K562 (cell line): ENCODE measurements at regions not wholly inside any gene's neighbourhood (a gene's known extent, or its start where the extent isn't known, plus 50 kb on each side); places are given as distances from the start of the nearest gene placed in this dataset.

Source experiments
- ATF3 ChIP-seq, 2 experiments: fragments of 450-650 bp in 1 of 2; sonication (generic) in 1 of 2; formaldehyde crosslinking in 1 of 2; IDR thresholded peaks in 1 of 2; conservative IDR thresholded peaks in 1 of 2; 2 replicates each; pipeline versions ENCODE4 v1.6.1 to v1.8.1; 2016 to 2023; ENCODE audit warnings: mild to moderate bottlenecking in 2 of 2, moderate library complexity in 2 of 2, inconsistent platforms in 1 of 2, missing genetic modification reagents in 1 of 2
- CREB1 ChIP-seq, 2 experiments: sonication (generic) in 1 of 2; formaldehyde crosslinking in 1 of 2; IDR thresholded peaks; 2 replicates each; pipeline versions ENCODE4 v1.6.1 to v1.8.0; 2012 to 2022; ENCODE audit warnings: inconsistent platforms in 1 of 2, mild to moderate bottlenecking in 1 of 2, missing genetic modification reagents in 1 of 2, moderate library complexity in 1 of 2
- CTCF ChIP-seq, 3 experiments: IDR thresholded peaks in 2 of 3; conservative IDR thresholded peaks in 1 of 3; 2 replicates each; pipeline ENCODE4 v1.5.1; 2011 to 2012; ENCODE audit warnings: low read length in 3 of 3, mild to moderate bottlenecking in 3 of 3, control low read depth in 2 of 3, improper control_type of control experiment in 1 of 3, inconsistent platforms in 1 of 3, low read depth in 1 of 3, mixed read lengths in 1 of 3, moderate library complexity in 1 of 3; ENCODE audit not compliant: insufficient read depth in 2 of 3
- E2F5 ChIP-seq: sonication (generic); formaldehyde crosslinking; IDR thresholded peaks from 2 replicates; pipeline ENCODE4 v1.8.0; 2022; ENCODE audit warnings: mild to moderate bottlenecking, missing genetic modification reagents
- ELF1 ChIP-seq: fragments of 200-800 bp; sonication (Bioruptor generic); IDR thresholded peaks from 2 replicates; pipeline ENCODE4 v1.6.1; 2016; ENCODE audit warnings: missing genetic modification characterization, missing compliant biosample characterization
- EZH2 ChIP-seq: IDR thresholded peaks from 2 replicates; pipeline ENCODE4 v1.6.1; 2012; ENCODE audit warnings: low read depth, mild to moderate bottlenecking, inconsistent platforms, low read length, borderline replicate concordance
- JUNB ChIP-seq: fragments of 450-650 bp; formaldehyde crosslinking; conservative IDR thresholded peaks from 2 replicates; pipeline ENCODE4 v1.4.0; 2020; ENCODE audit warnings: mild to moderate bottlenecking
- MAFF ChIP-seq: IDR thresholded peaks from 2 replicates; pipeline ENCODE4 v1.6.1; 2012; ENCODE audit warnings: low read length, improper control_type of control experiment
- MAX ChIP-seq: sonication (generic); formaldehyde crosslinking; IDR thresholded peaks from 2 replicates; pipeline ENCODE4 v1.9.0; 2022; ENCODE audit warnings: mild to moderate bottlenecking, missing genetic modification reagents
- MGA ChIP-seq: fragments of 450-650 bp; IDR thresholded peaks from 2 replicates; pipeline ENCODE4 v1.6.1; 2016; ENCODE audit warnings: mild to moderate bottlenecking, moderate library complexity
- POLR2A ChIP-seq: fragments of 450-650 bp; conservative IDR thresholded peaks from 2 replicates; pipeline ENCODE4 v1.6.1; 2016
- RAD21 ChIP-seq, 2 experiments: fragments of 250-450 bp in 1 of 2; fragments of 450-650 bp in 1 of 2; sonication (Bioruptor Pico) in 1 of 2; formaldehyde crosslinking in 1 of 2; IDR thresholded peaks in 1 of 2; conservative IDR thresholded peaks in 1 of 2; 2 replicates each; pipeline versions ENCODE4 v1.4.0 to v1.8.0; 2020 to 2022; ENCODE audit warnings: mild to moderate bottlenecking in 2 of 2, moderate library complexity in 1 of 2
- ZBTB17 ChIP-seq: fragments of 450-650 bp; formaldehyde crosslinking; IDR thresholded peaks from 2 replicates; pipeline ENCODE4 v1.4.0; 2020; ENCODE audit warnings: mild to moderate bottlenecking
- ZNF655 ChIP-seq: fragments of 250-450 bp; sonication (Bioruptor Pico); IDR thresholded peaks from 2 replicates; pipeline ENCODE4 v1.5.0; 2021

- TF ChIP-seq E2F5 (CRISPR knock-in tag): no peak
- TF ChIP-seq ZBTB17: no peak
- TF ChIP-seq ZNF655 (CRISPR knock-in tag): no peak
- no peak for TF ChIP-seq JUNB
- TF ChIP-seq CREB1 (IDR thresholded peaks at IDR 0.05): no peak
- no peak for TF ChIP-seq CREB1 (CRISPR knock-in tag; IDR thresholded peaks at IDR 0.05)
- no peak for TF ChIP-seq CTCF (IDR thresholded peaks at IDR 0.05 in 2 of 3, conservative IDR thresholded peaks at IDR 0.05 in 1 of 3; ENCODE audit: insufficient read depth in 2 of 3, low read depth in 1 of 3, low read length in 3 of 3)
- TF ChIP-seq ATF3 (IDR thresholded peaks at IDR 0.05): no peak
- TF ChIP-seq ATF3 (CRISPR knock-in tag; conservative IDR thresholded peaks at IDR 0.05): no peak
- no peak for TF ChIP-seq ELF1 (tag)
- no peak for TF ChIP-seq MAX (CRISPR knock-in tag)
- no peak for TF ChIP-seq EZH2
- no peak for TF ChIP-seq MGA
- no peak for TF ChIP-seq MAFF
- TF ChIP-seq RAD21 (CRISPR knock-in tag; conservative IDR thresholded peaks at IDR 0.05 in 1 of 2, IDR thresholded peaks at IDR 0.05 in 1 of 2): no peak
- no peak for TF ChIP-seq POLR2A
Observed at GRCh38 chr11:25483915-25484635, 847.9 kb upstream of the ANO3 start.
